ENCODE measurements at regions not wholly inside any gene's neighbourhood (a gene's known extent, or its start where the extent isn't known, plus 50 kb on each side); places are given as distances from the start of the nearest gene placed in this dataset.

DNA sequence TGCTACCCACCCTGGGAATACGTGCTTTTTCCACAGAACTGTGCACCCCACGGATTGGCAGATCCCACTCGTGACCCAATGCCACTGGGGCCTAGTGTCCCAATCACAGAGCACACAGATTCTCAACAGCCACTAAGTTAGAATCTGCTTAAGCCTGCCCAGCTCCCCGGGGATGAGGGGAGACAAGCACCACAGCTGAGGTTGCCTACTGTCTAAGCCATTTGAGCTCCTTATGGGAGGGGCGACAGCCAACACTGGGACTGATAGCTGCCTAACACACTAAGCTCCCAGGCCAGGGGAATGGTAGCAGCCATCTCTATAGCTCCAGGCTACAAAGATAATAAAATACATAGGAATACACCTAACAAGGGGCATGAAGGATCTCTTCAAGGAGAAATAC lies 93.5 kb upstream of the GUCY1A1 start:
- no peak overlapping the region for H3K27ac Mint-ChIP-seq (ENCODE audit: unreplicated experiment)
- no peaks in the 10 kb centered on the region for H3K27me3 Mint-ChIP-seq (ENCODE audit: unreplicated experiment)
- no peak for DNase-seq
- no peak for TF ChIP-seq CTCF (IDR thresholded peaks at IDR 0.05; ENCODE audit: partially characterized antibody, unreplicated experiment)
- H3K4me1 Mint-ChIP-seq (ENCODE audit: low read depth, unreplicated experiment): peaks cover 2% of the 10 kb centered on the region
- H3K36me3 Mint-ChIP-seq (ENCODE audit: unreplicated experiment): no peaks in the 10 kb centered on the region
- no peaks in the 10 kb centered on the region for H3K9me3 Mint-ChIP-seq (ENCODE audit: unreplicated experiment)
- H3K4me3 Mint-ChIP-seq (ENCODE audit: unreplicated experiment): no peak overlapping the region

DNA sequence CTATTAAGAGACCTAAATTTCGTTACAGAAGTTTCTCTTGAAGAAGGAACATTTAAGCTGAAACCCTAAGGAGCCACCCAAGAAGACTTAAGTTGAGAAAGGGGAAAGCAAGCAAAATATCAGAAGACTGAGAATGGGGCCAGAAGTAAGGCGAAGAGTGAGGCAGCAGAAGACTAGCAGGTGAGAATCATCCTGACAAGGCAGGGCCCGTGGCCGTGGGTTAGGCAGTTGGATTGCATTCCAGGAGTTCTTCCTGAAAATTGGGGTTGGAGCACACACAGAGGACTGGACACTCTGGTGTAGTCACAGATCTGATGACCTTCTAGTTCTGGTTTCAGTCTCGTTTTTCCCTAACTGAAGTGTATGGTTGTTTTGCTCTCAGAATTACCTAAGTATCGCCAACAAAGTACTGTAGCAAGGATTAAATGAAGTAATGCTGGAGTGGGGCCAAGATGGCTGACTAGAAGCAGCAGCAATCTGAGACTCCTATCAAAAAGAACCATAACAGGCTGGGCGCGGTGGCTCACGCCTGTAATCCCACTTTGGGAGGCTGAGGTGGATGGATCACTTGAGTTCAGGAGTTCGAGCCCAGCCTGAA lies 94.4 kb upstream of the GUCY1A1 start:
- no peaks in the 10 kb centered on the region for H3K9me3 Mint-ChIP-seq (ENCODE audit: unreplicated experiment)
- no peak overlapping the region for H3K4me3 Mint-ChIP-seq (ENCODE audit: unreplicated experiment)
- peaks cover 2% of the 10 kb centered on the region for H3K4me1 Mint-ChIP-seq (ENCODE audit: low read depth, unreplicated experiment)
- DNase-seq: no peak
- TF ChIP-seq CTCF (IDR thresholded peaks at IDR 0.05; ENCODE audit: partially characterized antibody, unreplicated experiment): no peak
- no peak overlapping the region for H3K27ac Mint-ChIP-seq (ENCODE audit: unreplicated experiment)
- no peaks in the 10 kb centered on the region for H3K36me3 Mint-ChIP-seq (ENCODE audit: unreplicated experiment)
- H3K27me3 Mint-ChIP-seq (ENCODE audit: unreplicated experiment): no peaks in the 10 kb centered on the region

- Mint-ChIP-seq H3K4me3 (ENCODE audit: unreplicated experiment) (no peak overlapping the region), H3K27me3 (ENCODE audit: unreplicated experiment) (no peaks in the 10 kb centered on the region), H3K9me3 (ENCODE audit: unreplicated experiment) (no peaks in the 10 kb centered on the region), H3K36me3 (ENCODE audit: unreplicated experiment) (no peaks in the 10 kb centered on the region), H3K4me1 (ENCODE audit: low read depth, unreplicated experiment) (peaks cover 2% of the 10 kb centered on the region), H3K27ac (ENCODE audit: unreplicated experiment) (no peak overlapping the region)
- no peak for DNase-seq
- no peak for TF ChIP-seq CTCF (IDR thresholded peaks at IDR 0.05; ENCODE audit: partially characterized antibody, unreplicated experiment)
These were observed 95.3 kb upstream of the GUCY1A1 start for GRCh38 chr4:155571184-155571944.

DNA sequence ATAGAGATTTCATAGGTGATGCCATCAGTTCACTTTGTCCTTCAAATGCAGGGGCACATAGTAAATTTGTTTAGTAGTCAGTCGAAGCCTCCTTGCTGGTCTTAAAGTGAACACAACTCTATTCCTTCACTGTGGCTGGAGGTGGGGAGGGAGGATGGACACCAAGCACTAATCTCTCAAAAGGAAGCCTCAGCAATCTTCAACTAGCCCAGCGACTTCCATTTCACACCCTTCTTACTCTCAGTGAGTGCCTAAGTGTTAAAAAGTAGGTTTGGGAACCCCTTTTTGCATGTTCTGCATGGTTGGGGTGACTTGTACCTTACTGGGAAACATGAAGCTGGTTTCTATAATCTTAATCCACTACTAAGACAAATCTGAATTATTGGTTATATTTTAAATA lies 96.0 kb upstream of the GUCY1A1 start:
- DNase-seq: no peak
- no peaks in the 10 kb centered on the region for H3K9me3 Mint-ChIP-seq (ENCODE audit: unreplicated experiment)
- no peaks in the 10 kb centered on the region for H3K36me3 Mint-ChIP-seq (ENCODE audit: unreplicated experiment)
- peaks cover 2% of the 10 kb centered on the region for H3K4me1 Mint-ChIP-seq (ENCODE audit: low read depth, unreplicated experiment)
- no peak overlapping the region for H3K4me3 Mint-ChIP-seq (ENCODE audit: unreplicated experiment)
- no peak for TF ChIP-seq CTCF (IDR thresholded peaks at IDR 0.05; ENCODE audit: partially characterized antibody, unreplicated experiment)
- H3K27me3 Mint-ChIP-seq (ENCODE audit: unreplicated experiment): no peaks in the 10 kb centered on the region
- H3K27ac Mint-ChIP-seq (ENCODE audit: unreplicated experiment): no peak overlapping the region

DNA sequence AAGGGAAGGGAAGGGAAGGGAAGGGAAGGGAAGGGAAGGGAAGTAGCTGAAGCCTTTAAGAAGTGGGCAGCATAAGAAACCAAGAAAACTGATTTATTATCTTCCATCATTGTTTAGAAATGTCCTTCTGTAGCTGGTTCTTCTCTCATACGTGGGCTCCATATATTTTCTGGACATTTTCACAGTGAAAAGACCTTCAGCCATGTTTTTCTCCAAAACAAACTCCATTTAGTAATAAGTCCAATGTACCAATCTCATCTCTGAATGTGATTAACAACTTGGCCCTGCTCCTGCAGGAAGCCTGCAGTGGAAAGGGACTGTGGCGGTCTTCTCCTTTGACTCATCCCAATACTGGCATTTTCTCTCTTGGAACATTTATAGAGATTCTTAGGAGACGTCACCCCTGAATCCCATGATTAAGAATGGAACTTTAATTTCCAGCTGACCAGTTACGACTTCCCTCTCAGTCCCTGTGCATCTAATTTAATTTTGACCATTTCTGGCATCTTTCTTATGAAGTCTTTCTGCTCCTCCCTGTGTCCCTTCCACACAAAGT lies 96.6 kb upstream of the GUCY1A1 start:
- Mint-ChIP-seq H3K27me3 (ENCODE audit: unreplicated experiment) (no peaks in the 10 kb centered on the region), H3K27ac (ENCODE audit: unreplicated experiment) (no peak overlapping the region), H3K4me3 (ENCODE audit: unreplicated experiment) (no peak overlapping the region), H3K4me1 (ENCODE audit: low read depth, unreplicated experiment) (peaks cover 2% of the 10 kb centered on the region), H3K36me3 (ENCODE audit: unreplicated experiment) (no peaks in the 10 kb centered on the region), H3K9me3 (ENCODE audit: unreplicated experiment) (no peaks in the 10 kb centered on the region)
- DNase-seq: no peak
- TF ChIP-seq CTCF (IDR thresholded peaks at IDR 0.05; ENCODE audit: partially characterized antibody, unreplicated experiment): no peak

Data from glutamatergic neuron (in vitro differentiated cells).